ENCODE measurements at regions not wholly inside any gene's neighbourhood (a gene's known extent, or its start where the extent isn't known, plus 50 kb on each side); places are given as distances from the start of the nearest gene placed in this dataset.
A peak's percentile ranks its signal among the peaks of the same experiment; 100 is the strongest.
"Not testable (repeated sequence)": the region's sequence is repeated elsewhere in the genome, so short reads cannot be mapped to it uniquely, and the experiment has no call there.

GRCh38 chr7:29701540-29701939, 104.8 kb upstream of the WIPF3 start:
- not testable (repeated sequence) for DNase-seq (ENCODE audit: low spot score)

GRCh38 chr7:29703830-29704229, 102.5 kb upstream of the WIPF3 start:
- not testable (repeated sequence) for DNase-seq (ENCODE audit: low spot score)

- not testable (repeated sequence) for DNase-seq (ENCODE audit: low spot score)
Measured at GRCh38 chr7:29709002-29709401, 97.3 kb upstream of the WIPF3 start.

- DNase-seq (ENCODE audit: low spot score), result peak; percentile 53
Measured at GRCh38 chr7:29723127-29723526, 83.2 kb upstream of the WIPF3 start.

GRCh38 chr7:29723599-29723998, 82.7 kb upstream of the WIPF3 start:
- no peak for DNase-seq (ENCODE audit: low spot score)

- not testable (repeated sequence) for DNase-seq (ENCODE audit: low spot score)
Measured at GRCh38 chr7:29729534-29730165, 76.7 kb upstream of the WIPF3 start.

GRCh38 chr7:29734246-29734731, 72.0 kb upstream of the WIPF3 start:
- DNase-seq (ENCODE audit: low spot score), result no peak

GRCh38 chr7:29747645-29748245, 58.6 kb upstream of the WIPF3 start:
- DNase-seq (ENCODE audit: low spot score), result not testable (repeated sequence)

- peak; percentile 30 for DNase-seq (ENCODE audit: low spot score)
Measured at GRCh38 chr7:29748286-29749099, 57.8 kb upstream of the WIPF3 start.

- DNase-seq (ENCODE audit: low spot score), result no peak
Measured at GRCh38 chr7:29749701-29750321, 56.5 kb upstream of the WIPF3 start.

- DNase-seq (ENCODE audit: low spot score), result not testable (repeated sequence)
Measured at GRCh38 chr7:29750373-29750940, 55.9 kb upstream of the WIPF3 start.

- DNase-seq (ENCODE audit: low spot score), result not testable (repeated sequence)
Measured at GRCh38 chr7:29751012-29751411, 55.3 kb upstream of the WIPF3 start.

GRCh38 chr7:29754874-29755490, 51.3 kb upstream of the WIPF3 start:
- DNase-seq (ENCODE audit: low spot score), result no peak

Data from AG08395 (cell line).